CD14-positive monocyte (primary cell): ENCODE measurements at regions not wholly inside any gene's neighbourhood (a gene's known extent, or its start where the extent isn't known, plus 50 kb on each side); places are given as distances from the start of the nearest gene placed in this dataset. TPM values are rescaled to one million over a fixed set of nuclear protein-coding genes. Genes with fewer than 3 reads are reported as not detected.

Experiments used
- DNase-seq, 3 donors: peaks; one replicate each; pipeline ENCODE4 v3.0.0-alpha.2; 2011 to 2022
- H2AFZ ChIP-seq: 2 replicates; pipeline ENCODE4 v1.6.0; 2012; ENCODE audit warnings: mild to moderate bottlenecking, low read depth, low read length, inconsistent platforms; ENCODE audit not compliant: insufficient read depth, poor library complexity, severe bottlenecking
- H3K27ac ChIP-seq, 2 donors: 1 replicate in 1 of 2; 2 replicates in 1 of 2; pipeline ENCODE4 v1.5.1; 2012 to 2013; ENCODE audit warnings: low read length in 2 of 2, control low read depth in 1 of 2, inconsistent platforms in 1 of 2, low read depth in 1 of 2, mild to moderate bottlenecking in 1 of 2
- H3K27me3 ChIP-seq, 2 donors: one replicate each; pipeline versions ENCODE4 v1.6.0 to v1.6.1; 2011 to 2013; ENCODE audit warnings: low read length in 2 of 2; ENCODE audit not compliant: control insufficient read depth in 2 of 2, insufficient read depth in 2 of 2
- H3K36me3 ChIP-seq, 2 donors: replicated peaks in 1 of 2; 1 replicate in 1 of 2; 2 replicates in 1 of 2; pipeline versions ENCODE4 v1.5.1 to v1.6.1; 2012 to 2013; ENCODE audit warnings: low read length in 2 of 2, control low read depth in 1 of 2, inconsistent platforms in 1 of 2, mild to moderate bottlenecking in 1 of 2; ENCODE audit not compliant: insufficient read depth in 2 of 2, control insufficient read depth in 1 of 2
- H3K4me1 ChIP-seq, 2 donors: 1 replicate in 1 of 2; 2 replicates in 1 of 2; pipeline versions ENCODE4 v1.5.1 to v1.6.1; 2012 to 2013; ENCODE audit warnings: low read length in 2 of 2, control low read depth in 1 of 2, inconsistent platforms in 1 of 2, mild to moderate bottlenecking in 1 of 2, moderate library complexity in 1 of 2; ENCODE audit not compliant: insufficient read depth in 2 of 2, control insufficient read depth in 1 of 2
- H3K4me2 ChIP-seq: replicated peaks from 2 replicates; pipeline ENCODE3; 2012; ENCODE audit warnings: low read length, moderate library complexity, mild to moderate bottlenecking; ENCODE audit not compliant: poor library complexity, severe bottlenecking; ENCODE audit errors: extremely low read depth
- H3K4me3 ChIP-seq, 3 experiments: fragments of 200-600 bp in 1 of 3; sonication (generic) in 1 of 3; replicated peaks in 1 of 3; 1 replicate in 2 of 3; 2 replicates in 1 of 3; pipeline ENCODE4 v1.5.1; 2011 to 2013; ENCODE audit warnings: low read length in 3 of 3, mild to moderate bottlenecking in 3 of 3, control low read depth in 2 of 3, low read depth in 2 of 3, inconsistent platforms in 1 of 3, moderate library complexity in 1 of 3
- H3K79me2 ChIP-seq: 2 replicates; pipeline ENCODE4 v1.6.0; 2012; ENCODE audit warnings: mild to moderate bottlenecking, control low read depth, inconsistent platforms, low read length, moderate library complexity; ENCODE audit not compliant: insufficient read depth
- H3K9ac ChIP-seq: 2 replicates; pipeline ENCODE4 v1.6.0; 2017; ENCODE audit warnings: low read length, mild to moderate bottlenecking; ENCODE audit not compliant: insufficient read depth, poor library complexity, severe bottlenecking
- H3K9me3 ChIP-seq, 2 donors: replicated peaks in 1 of 2; 1 replicate in 1 of 2; 2 replicates in 1 of 2; pipeline versions ENCODE4 v1.5.1 to v1.6.1; 2012 to 2013; ENCODE audit warnings: low read length in 2 of 2, control low read depth in 1 of 2; ENCODE audit not compliant: control insufficient read depth in 1 of 2, insufficient read depth in 1 of 2
- H4K20me1 ChIP-seq: 2 replicates; pipeline ENCODE4 v1.6.0; 2012; ENCODE audit warnings: mild to moderate bottlenecking, low read length, control low read depth, moderate library complexity; ENCODE audit not compliant: insufficient read depth
- H3K27ac Mint-ChIP-seq, 7 donors: one replicate each; pipeline ENCODE4 v1.8.0; 2020; ENCODE audit warnings: mild to moderate bottlenecking in 7 of 7, mixed read lengths in 7 of 7, moderate library complexity in 6 of 7, inconsistent platforms in 2 of 7
- H3K27me3 Mint-ChIP-seq, 3 donors: one replicate each; pipeline ENCODE4 v1.8.0; 2021 to 2022; ENCODE audit warnings: low read depth in 3 of 3, mild to moderate bottlenecking in 3 of 3, mixed read lengths in 3 of 3, moderate library complexity in 3 of 3, inconsistent platforms in 1 of 3
- H3K36me3 Mint-ChIP-seq, 2 donors: one replicate each; pipeline ENCODE4 v1.8.0; 2020; ENCODE audit warnings: mixed read lengths in 2 of 2, inconsistent platforms in 1 of 2, mild to moderate bottlenecking in 1 of 2
- H3K4me1 Mint-ChIP-seq: one replicate; pipeline ENCODE4 v1.8.0; 2020; ENCODE audit warnings: mild to moderate bottlenecking, mixed read lengths
- H3K4me3 Mint-ChIP-seq, 2 donors: one replicate each; pipeline ENCODE4 v1.8.0; 2020; ENCODE audit warnings: mild to moderate bottlenecking in 2 of 2, mixed read lengths in 2 of 2, moderate library complexity in 1 of 2
- H3K9me3 Mint-ChIP-seq, 7 donors: one replicate each; pipeline ENCODE4 v1.8.0; 2020 to 2022; ENCODE audit warnings: mixed read lengths in 7 of 7, mild to moderate bottlenecking in 6 of 7, moderate library complexity in 6 of 7, inconsistent platforms in 2 of 7
- WGBS: methylation state at CpG from one replicate; pipeline ENCODE4 v1.1.5; 2013; ENCODE audit warnings: missing lambda C conversion rate; ENCODE audit not compliant: insufficient coverage; 5-methylcytosine and 5-hydroxymethylcytosine counted together
- intact Hi-C, 2 donors: fragments of 100-400 bp; cut with micrococcal nuclease; formaldehyde crosslinking; loops; one replicate each; pipeline versions ENCODE4 v1.15.0 to v1.15.1; 2023
- small RNA-seq: library from RNA; depleted of rRNA; stranded (forward); fragments of <200 nt; gene quantifications from one replicate; pipeline ENCODE3, GENCODE V24; 2012; ENCODE audit warnings: low read depth; ENCODE audit not compliant: insufficient read length
- TF ChIP-seq, protein P1 (sequence below): fragments of 200-600 bp; IDR thresholded peaks from one replicate; pipeline ENCODE4 v1.8.0; 2022; ENCODE audit warnings: antibody characterized with exemption, mild to moderate bottlenecking

DNA sequence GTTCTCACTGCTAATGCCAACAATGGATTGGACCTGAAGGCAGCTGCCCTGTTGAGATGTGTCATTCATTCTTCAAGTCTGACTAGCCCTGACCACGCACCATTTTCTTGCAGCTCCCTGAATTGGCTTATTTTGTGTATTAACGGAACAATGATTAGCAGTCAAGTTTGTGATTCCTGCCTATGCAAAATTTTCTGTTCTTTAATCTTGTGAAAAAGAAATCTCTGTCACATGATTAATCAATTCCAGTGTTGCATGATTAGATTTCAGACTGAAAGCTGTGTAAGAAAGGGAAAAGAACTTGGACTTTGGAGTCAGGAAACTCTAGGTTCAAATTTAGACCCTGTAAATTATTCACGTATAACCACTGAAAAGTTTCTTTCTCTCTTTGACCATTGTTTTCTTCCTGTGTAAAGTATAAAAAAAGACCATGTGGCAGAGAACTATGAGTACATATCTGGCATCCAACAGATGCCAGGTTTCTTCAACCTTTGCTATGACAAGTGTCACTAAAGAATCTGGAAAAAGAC is 64.5 kb upstream of the SLC10A2 start:
- H3K4me1 ChIP-seq = no peaks in the 10 kb centered on the region
- H3K79me2 ChIP-seq = no peaks in the 10 kb centered on the region
- no peaks in the 10 kb centered on the region for H3K4me1 Mint-ChIP-seq
- H3K36me3 Mint-ChIP-seq = no peaks in the 10 kb centered on the region
- no peak overlapping the region for H3K4me3 ChIP-seq
- no peaks in the 10 kb centered on the region for H3K9me3 ChIP-seq
- WGBS = 88% methylated on average over 1 of the region's 3 CpGs
- H3K4me3 Mint-ChIP-seq = no peak overlapping the region
- H2AFZ ChIP-seq = no peak overlapping the region
- no peaks in the 10 kb centered on the region for H4K20me1 ChIP-seq
- TF ChIP-seq, protein P1, sequence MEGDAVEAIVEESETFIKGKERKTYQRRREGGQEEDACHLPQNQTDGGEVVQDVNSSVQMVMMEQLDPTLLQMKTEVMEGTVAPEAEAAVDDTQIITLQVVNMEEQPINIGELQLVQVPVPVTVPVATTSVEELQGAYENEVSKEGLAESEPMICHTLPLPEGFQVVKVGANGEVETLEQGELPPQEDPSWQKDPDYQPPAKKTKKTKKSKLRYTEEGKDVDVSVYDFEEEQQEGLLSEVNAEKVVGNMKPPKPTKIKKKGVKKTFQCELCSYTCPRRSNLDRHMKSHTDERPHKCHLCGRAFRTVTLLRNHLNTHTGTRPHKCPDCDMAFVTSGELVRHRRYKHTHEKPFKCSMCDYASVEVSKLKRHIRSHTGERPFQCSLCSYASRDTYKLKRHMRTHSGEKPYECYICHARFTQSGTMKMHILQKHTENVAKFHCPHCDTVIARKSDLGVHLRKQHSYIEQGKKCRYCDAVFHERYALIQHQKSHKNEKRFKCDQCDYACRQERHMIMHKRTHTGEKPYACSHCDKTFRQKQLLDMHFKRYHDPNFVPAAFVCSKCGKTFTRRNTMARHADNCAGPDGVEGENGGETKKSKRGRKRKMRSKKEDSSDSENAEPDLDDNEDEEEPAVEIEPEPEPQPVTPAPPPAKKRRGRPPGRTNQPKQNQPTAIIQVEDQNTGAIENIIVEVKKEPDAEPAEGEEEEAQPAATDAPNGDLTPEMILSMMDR = no peak
- peaks cover 0 to 6% (median 3%) of the 10 kb centered on the region in 7 donors for H3K9me3 Mint-ChIP-seq
- DNase-seq = no peak
- intact Hi-C loops = no loop called here
- no peaks in the 10 kb centered on the region for H3K27me3 ChIP-seq
- no peaks in the 10 kb centered on the region for H3K36me3 ChIP-seq
- H3K4me2 ChIP-seq = no peak overlapping the region
- H3K9ac ChIP-seq = no peak overlapping the region
- no peak overlapping the region for H3K27ac ChIP-seq
- H3K27ac Mint-ChIP-seq = no peak overlapping the region
- no peaks in the 10 kb centered on the region for H3K27me3 Mint-ChIP-seq

DNA sequence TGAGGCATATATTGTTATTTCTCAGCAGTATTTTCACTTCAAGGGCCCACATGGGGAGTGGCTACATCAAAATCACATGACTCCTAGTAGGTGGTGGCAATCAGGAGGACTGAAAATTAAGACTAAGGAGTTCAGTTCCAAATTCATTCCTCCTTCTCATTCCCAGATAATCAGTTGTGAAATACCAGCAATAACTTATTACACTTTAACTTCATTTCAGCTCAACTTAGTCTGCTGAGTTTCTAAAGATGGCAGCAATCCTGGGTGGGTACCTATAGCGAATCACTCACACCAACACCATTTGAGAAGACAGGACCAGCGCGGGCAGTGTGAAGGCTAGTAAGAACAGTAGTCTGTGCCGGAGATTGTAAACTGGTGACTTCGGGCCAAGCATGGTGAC is 63.9 kb upstream of the SLC10A2 start:
- Histone ChIP-seq H3K4me2 (no peak overlapping the region), H2AFZ (no peak overlapping the region), H4K20me1 (no peaks in the 10 kb centered on the region), H3K4me1 (no peaks in the 10 kb centered on the region), H3K79me2 (no peaks in the 10 kb centered on the region), H3K36me3 (no peaks in the 10 kb centered on the region), H3K9ac (no peak overlapping the region), H3K27ac (no peak overlapping the region), H3K4me3 (no peak overlapping the region), H3K27me3 (no peaks in the 10 kb centered on the region), H3K9me3 (no peaks in the 10 kb centered on the region)
- H3K9me3 Mint-ChIP-seq = peaks cover 0 to 8% (median 3%) of the 10 kb centered on the region in 7 donors
- no peaks in the 10 kb centered on the region for H3K4me1 Mint-ChIP-seq
- WGBS = no CpG with 5 or more reads among the region's 5 CpGs
- intact Hi-C loops = no loop called here
- no peak overlapping the region for H3K27ac Mint-ChIP-seq
- H3K36me3 Mint-ChIP-seq = no peaks in the 10 kb centered on the region
- TF ChIP-seq, protein P1 = no peak
- no peak for DNase-seq
- no peaks in the 10 kb centered on the region for H3K27me3 Mint-ChIP-seq
- no peak overlapping the region for H3K4me3 Mint-ChIP-seq

Small RNAs in the stretch of these regions (small RNA-seq; reads per million reads assigned to genes)
- not detected for gene RF00402
- not detected for gene RF02090
- gene RF02091 = not detected
- not detected for gene RNA5SP38
